Psoas muscle (tissue), 7 donors: ENCODE measurements at regions not wholly inside any gene's neighbourhood (a gene's known extent, or its start where the extent isn't known, plus 50 kb on each side); places are given as distances from the start of the nearest gene placed in this dataset.

Source experiments
- ATAC-seq, 4 donors: fragments of 200-7000 bp; cut with Tn5 transposase; one replicate each; pipeline ENCODE4 v1.9.1; 2020; ENCODE audit warnings: moderate library complexity in 3 of 4, mild to moderate bottlenecking in 2 of 4
- DNase-seq, 2 donors: peaks; one replicate each; pipeline ENCODE4 v3.0.0-alpha.2; 2020
- H3K27ac ChIP-seq: fragments of 200-600 bp; one replicate; pipeline ENCODE4 v1.8.0; 2022
- H3K27me3 ChIP-seq, 3 donors: fragments of 200-600 bp in 1 of 3; one replicate each; pipeline versions ENCODE4 v1.6.1 to v1.8.0; 2013 to 2022; ENCODE audit warnings: low read length in 2 of 3, mild to moderate bottlenecking in 2 of 3, moderate library complexity in 1 of 3; ENCODE audit not compliant: insufficient read depth in 3 of 3
- H3K36me3 ChIP-seq, 2 donors: fragments of 200-600 bp in 1 of 2; one replicate each; pipeline versions ENCODE4 v1.6.1 to v1.8.0; 2013 to 2022; ENCODE audit warnings: low read depth in 1 of 2, mild to moderate bottlenecking in 1 of 2, moderate library complexity in 1 of 2; ENCODE audit not compliant: insufficient read depth in 1 of 2
- H3K4me1 ChIP-seq: fragments of 200-600 bp; one replicate; pipeline ENCODE4 v1.8.0; 2022
- H3K4me3 ChIP-seq: fragments of 200-600 bp; one replicate; pipeline ENCODE4 v1.8.0; 2022; ENCODE audit warnings: mild to moderate bottlenecking
- H3K9me3 ChIP-seq: fragments of 200-600 bp; one replicate; pipeline ENCODE4 v1.8.0; 2022
- CTCF ChIP-seq: fragments of 200-600 bp; IDR thresholded peaks from one replicate; pipeline ENCODE4 v1.8.0; 2022; ENCODE audit warnings: antibody characterized with exemption
- WGBS, 3 donors: extraction: QIAGEN DNeasy Blood & Tissue Kit; methylation state at CpG; one replicate each; pipeline versions ENCODE4 v1.1.6 to v1.1.7; 2013; 5-methylcytosine and 5-hydroxymethylcytosine counted together
- intact Hi-C, 2 donors: fragments of 100-400 bp; cut with DNase I; formaldehyde crosslinking; loops; one replicate each; pipeline versions ENCODE4 v1.11.0 to v1.14.2; 2022
- donor health status: healthy with polysubstance abuse.
- donor health status: DM: no; HTN: no; CAD: no; lungs with moderate emphysema.
- donor health status: Bipolar disorder and iron deficiency.
- donor health status: healthy.
- donor health status: DM: yes; HTN: yes; CAD: no.
- donor health status: DM: no; HTN: no; CAD: no.
- donor health status: DM: yes; HTN: yes; CAD: no.

- intact Hi-C loops: no loop called here
- Histone ChIP-seq H3K36me3 (no peaks in the 10 kb centered on the region), H3K27ac (no peak overlapping the region), H3K9me3 (no peaks in the 10 kb centered on the region), H3K27me3 (no peaks in the 10 kb centered on the region), H3K4me1 (no peaks in the 10 kb centered on the region), H3K4me3 (no peak overlapping the region)
- WGBS, 3 donors: 92 to 94% (median 93%) methylated on average over 9 of the region's 9 CpGs
- ATAC-seq (no peak), DNase-seq (no peak)
- no peak for TF ChIP-seq CTCF
Observed at GRCh38 chr12:31219521-31219920, 106.4 kb downstream of the SINHCAF start.

GRCh38 chr12:31220061-31220460, 105.9 kb downstream of the SINHCAF start:
- intact Hi-C loops: no loop called here
- WGBS, 3 donors: 56 to 60% (median 57%) methylated on average over 7 of the region's 7 CpGs

GRCh38 chr12:31220633-31221550, 105.1 kb downstream of the SINHCAF start:
- H3K27me3 ChIP-seq: no peaks in the 10 kb centered on the region
- no peak overlapping the region for H3K27ac ChIP-seq
- H3K9me3 ChIP-seq: no peaks in the 10 kb centered on the region
- WGBS, 3 donors: 72 to 82% (median 72%) methylated on average over 8 of the region's 8 CpGs
- ATAC-seq (no peak), DNase-seq (no peak)
- no peak for TF ChIP-seq CTCF
- H3K36me3 ChIP-seq: no peaks in the 10 kb centered on the region
- no peak overlapping the region for H3K4me3 ChIP-seq
- no peaks in the 10 kb centered on the region for H3K4me1 ChIP-seq
- intact Hi-C loops: no loop called here

More at GRCh38 chr12:31220061-31220460, 105.9 kb downstream of the SINHCAF start:
- DNase-seq (no peak), ATAC-seq (no peak)
- TF ChIP-seq CTCF: no peak
- Histone ChIP-seq H3K27me3 (no peaks in the 10 kb centered on the region), H3K36me3 (no peaks in the 10 kb centered on the region), H3K27ac (no peak overlapping the region), H3K4me3 (no peak overlapping the region), H3K4me1 (no peaks in the 10 kb centered on the region), H3K9me3 (no peaks in the 10 kb centered on the region)

GRCh38 chr12:31221551-31221945, 104.4 kb downstream of the SINHCAF start:
- WGBS, 3 donors: 72 to 82% (median 81%) methylated on average over 10 of the region's 10 CpGs
- no peak overlapping the region for H3K27ac ChIP-seq
- no peak overlapping the region for H3K4me3 ChIP-seq
- no peak for ATAC-seq
- TF ChIP-seq CTCF: no peak
- intact Hi-C loops: no loop called here
- H3K36me3 ChIP-seq: no peaks in the 10 kb centered on the region
- H3K27me3 ChIP-seq: no peaks in the 10 kb centered on the region
- no peak for DNase-seq
- H3K4me1 ChIP-seq: no peaks in the 10 kb centered on the region
- no peaks in the 10 kb centered on the region for H3K9me3 ChIP-seq
